Endothelial cell of umbilical vein (primary cell): ENCODE measurements at regions not wholly inside any gene's neighbourhood (a gene's known extent, or its start where the extent isn't known, plus 50 kb on each side); places are given as distances from the start of the nearest gene placed in this dataset.

ENCODE experiments used
- EZH2 ChIP-seq: IDR thresholded peaks from 2 replicates; pipeline ENCODE4 v1.6.1; 2012; ENCODE audit warnings: borderline replicate concordance, low read depth, mild to moderate bottlenecking, moderate library complexity, low read length, inconsistent platforms; ENCODE audit not compliant: severe bottlenecking
- JUN ChIP-seq: IDR thresholded peaks from 2 replicates; pipeline ENCODE4 v1.6.1; 2011; ENCODE audit warnings: borderline replicate concordance, low read depth; ENCODE audit not compliant: insufficient read length, insufficient read depth
- POLR2A ChIP-seq: IDR thresholded peaks from 2 replicates; pipeline ENCODE4 v1.6.1; 2012; ENCODE audit warnings: low read depth, mild to moderate bottlenecking, control low read depth, low read length
- POLR2AphosphoS5 ChIP-seq: IDR thresholded peaks from 2 replicates; pipeline ENCODE4 v1.6.1; 2012; ENCODE audit warnings: low read depth, mild to moderate bottlenecking, control low read depth, low read length, moderate library complexity; ENCODE audit not compliant: insufficient read depth
- TF ChIP-seq, protein P1 (sequence below), 2 donors: IDR thresholded peaks; 1 replicate in 1 of 2; 2 replicates in 1 of 2; pipeline ENCODE4 v1.5.1; 2011; ENCODE audit warnings: low read length in 2 of 2, mild to moderate bottlenecking in 2 of 2, moderate library complexity in 2 of 2, control low read depth in 1 of 2, inconsistent platforms in 1 of 2, low read depth in 1 of 2; ENCODE audit not compliant: insufficient read depth in 1 of 2; ENCODE audit errors: extremely low read depth in 1 of 2
- TF ChIP-seq, protein P2 (sequence below): IDR thresholded peaks from 2 replicates; pipeline ENCODE4 v1.6.1; 2011; ENCODE audit not compliant: insufficient read depth, insufficient read length

DNA sequence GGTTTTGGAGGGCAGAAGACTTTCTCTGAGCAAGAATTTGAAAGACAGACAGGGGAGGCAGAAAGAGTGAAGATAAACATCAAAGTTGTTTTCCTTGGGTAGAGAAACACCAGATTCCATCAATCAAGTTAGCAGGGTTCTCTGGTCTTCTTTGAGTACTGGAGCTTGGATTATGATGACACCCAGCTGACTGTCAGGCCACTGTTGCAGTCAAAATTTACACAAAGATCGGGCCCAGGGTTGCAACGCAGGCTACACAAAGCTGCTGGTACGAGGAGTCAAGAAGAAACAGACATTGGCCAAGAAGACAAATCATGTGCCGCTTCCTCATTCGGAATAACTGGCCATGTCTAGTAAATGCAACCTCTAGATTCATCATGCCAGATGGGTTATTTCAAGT lies 396.2 kb upstream of the XYLT1 start:
- TF ChIP-seq, protein P1, sequence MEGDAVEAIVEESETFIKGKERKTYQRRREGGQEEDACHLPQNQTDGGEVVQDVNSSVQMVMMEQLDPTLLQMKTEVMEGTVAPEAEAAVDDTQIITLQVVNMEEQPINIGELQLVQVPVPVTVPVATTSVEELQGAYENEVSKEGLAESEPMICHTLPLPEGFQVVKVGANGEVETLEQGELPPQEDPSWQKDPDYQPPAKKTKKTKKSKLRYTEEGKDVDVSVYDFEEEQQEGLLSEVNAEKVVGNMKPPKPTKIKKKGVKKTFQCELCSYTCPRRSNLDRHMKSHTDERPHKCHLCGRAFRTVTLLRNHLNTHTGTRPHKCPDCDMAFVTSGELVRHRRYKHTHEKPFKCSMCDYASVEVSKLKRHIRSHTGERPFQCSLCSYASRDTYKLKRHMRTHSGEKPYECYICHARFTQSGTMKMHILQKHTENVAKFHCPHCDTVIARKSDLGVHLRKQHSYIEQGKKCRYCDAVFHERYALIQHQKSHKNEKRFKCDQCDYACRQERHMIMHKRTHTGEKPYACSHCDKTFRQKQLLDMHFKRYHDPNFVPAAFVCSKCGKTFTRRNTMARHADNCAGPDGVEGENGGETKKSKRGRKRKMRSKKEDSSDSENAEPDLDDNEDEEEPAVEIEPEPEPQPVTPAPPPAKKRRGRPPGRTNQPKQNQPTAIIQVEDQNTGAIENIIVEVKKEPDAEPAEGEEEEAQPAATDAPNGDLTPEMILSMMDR (IDR thresholded peaks at IDR 0.05; ENCODE audit: extremely low read depth in 1 of 2, insufficient read depth in 1 of 2, low read depth in 1 of 2, low read length in 2 of 2), result no peak
- no peak for TF ChIP-seq POLR2A
- TF ChIP-seq POLR2AphosphoS5, result no peak
- no peak for TF ChIP-seq EZH2
- TF ChIP-seq, protein P2, sequence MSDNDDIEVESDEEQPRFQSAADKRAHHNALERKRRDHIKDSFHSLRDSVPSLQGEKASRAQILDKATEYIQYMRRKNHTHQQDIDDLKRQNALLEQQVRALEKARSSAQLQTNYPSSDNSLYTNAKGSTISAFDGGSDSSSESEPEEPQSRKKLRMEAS, result no peak
- TF ChIP-seq JUN, result no peak
